GM12864 (cell line): ENCODE measurements at regions not wholly inside any gene's neighbourhood (a gene's known extent, or its start where the extent isn't known, plus 50 kb on each side); places are given as distances from the start of the nearest gene placed in this dataset.

Experiments used
- DNase-seq: peaks from one replicate; pipeline ENCODE4 v3.0.0-alpha.2; 2011; ENCODE audit warnings: low read depth
- H3K4me3 ChIP-seq: 2 replicates; pipeline ENCODE4 v1.5.1; 2011; ENCODE audit warnings: mild to moderate bottlenecking, low read depth, low read length, control low read depth
- CTCF ChIP-seq: IDR thresholded peaks from 2 replicates; pipeline ENCODE4 v1.5.1; 2011; ENCODE audit warnings: low read depth, mild to moderate bottlenecking, moderate library complexity, low read length, control low read depth, inconsistent platforms; ENCODE audit errors: missing control alignments

DNA sequence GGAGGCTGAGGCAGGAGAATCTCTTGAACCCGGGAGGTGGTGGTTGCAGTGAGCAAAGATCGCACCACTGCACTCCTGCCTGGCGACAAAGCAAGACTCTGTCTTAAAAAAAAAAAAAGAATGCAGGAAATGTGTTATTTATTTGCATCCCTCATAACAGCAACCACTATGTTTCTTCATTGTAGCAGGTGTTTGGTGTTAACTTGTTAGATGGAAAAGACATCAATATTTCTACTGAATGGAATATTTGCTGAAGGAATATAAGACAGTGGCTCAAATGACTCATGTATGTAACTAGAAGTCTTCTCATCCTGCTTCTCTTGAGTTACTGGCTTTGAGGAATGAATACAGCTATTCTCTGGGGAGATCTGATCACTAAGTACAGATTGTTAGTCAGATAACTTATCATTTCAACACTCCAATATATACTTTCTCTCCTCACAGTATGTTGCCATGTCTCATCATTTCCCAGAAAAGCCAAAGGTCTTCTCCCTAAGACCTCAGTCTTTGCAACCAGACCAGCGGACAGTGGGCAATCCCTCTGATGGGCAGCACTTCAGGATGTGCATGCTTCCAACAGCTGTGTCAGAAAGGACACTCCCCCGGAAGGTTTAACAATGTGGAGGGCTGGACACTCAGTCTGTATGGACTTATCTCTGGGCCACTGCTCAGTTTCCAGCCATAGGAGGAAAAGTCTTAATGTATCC lies 104.4 kb upstream of the STK17B start:
- H3K4me3 ChIP-seq = no peak overlapping the region
- no peak for TF ChIP-seq CTCF
- no peak for DNase-seq

DNA sequence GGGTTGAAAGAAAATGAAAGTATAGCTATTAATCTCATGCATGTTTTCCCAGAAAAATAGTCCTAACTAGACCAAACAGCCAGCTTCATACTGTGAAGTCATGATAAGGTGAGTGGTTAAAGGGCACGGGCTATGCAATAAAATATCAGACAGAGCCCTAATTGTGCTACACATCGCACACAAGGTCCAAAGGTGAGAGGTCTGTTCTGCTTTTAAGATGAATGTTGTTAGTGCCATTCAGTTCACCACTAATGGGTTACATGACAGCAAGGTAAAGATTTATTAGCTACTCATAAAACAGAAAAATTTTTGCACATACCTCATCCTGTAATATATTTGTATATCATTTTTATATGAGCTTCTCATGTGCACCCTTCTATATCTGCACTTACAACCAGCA lies 105.0 kb upstream of the STK17B start:
- no peak for DNase-seq
- no peak for TF ChIP-seq CTCF
- H3K4me3 ChIP-seq = no peak overlapping the region

DNA sequence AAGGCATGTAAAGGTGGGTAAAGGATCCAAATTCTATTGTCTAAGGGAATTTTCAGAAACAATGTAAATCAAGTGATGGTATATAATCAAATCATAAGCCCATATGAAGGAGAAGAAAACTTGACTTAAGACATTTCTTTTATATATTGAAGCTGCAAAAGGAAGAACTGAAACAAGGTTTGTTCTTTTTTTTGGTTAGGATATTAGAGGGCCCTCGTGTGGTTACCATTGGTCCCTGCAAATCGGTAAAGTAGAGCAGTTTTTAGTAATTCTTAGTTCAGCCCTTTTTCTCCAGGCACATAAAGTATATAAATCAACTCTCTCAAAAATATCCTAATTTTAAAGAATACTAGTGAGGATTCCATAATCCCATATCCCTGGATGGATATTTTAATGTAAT lies 105.6 kb upstream of the STK17B start:
- no peak for DNase-seq
- TF ChIP-seq CTCF = peak; percentile 60
- H3K4me3 ChIP-seq = no peak overlapping the region

GRCh38 chr2:196278491-196278911 lies 107.1 kb upstream of the STK17B start:
- no peak for DNase-seq
- H3K4me3 ChIP-seq = no peak overlapping the region
- no peak for TF ChIP-seq CTCF

DNA sequence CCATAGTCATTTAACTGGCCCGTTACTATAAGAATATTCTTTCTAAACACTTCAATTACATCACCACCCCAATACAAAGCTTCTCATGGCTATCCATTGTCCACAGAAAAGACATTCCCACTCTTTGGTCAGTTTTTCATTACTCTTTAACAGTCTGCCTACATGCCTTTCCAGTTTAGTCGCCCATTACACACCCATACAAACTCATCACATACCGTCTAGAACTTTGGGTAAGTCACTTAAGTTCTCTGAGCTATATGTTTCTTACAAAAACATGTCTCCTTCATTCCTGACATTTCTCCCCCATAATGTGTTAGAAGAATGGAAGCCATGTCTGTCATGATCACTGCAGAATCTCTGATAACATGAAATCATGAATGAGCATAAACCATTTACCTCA lies 108.2 kb upstream of the STK17B start:
- TF ChIP-seq CTCF = no peak
- H3K4me3 ChIP-seq = no peak overlapping the region
- DNase-seq = no peak

DNA sequence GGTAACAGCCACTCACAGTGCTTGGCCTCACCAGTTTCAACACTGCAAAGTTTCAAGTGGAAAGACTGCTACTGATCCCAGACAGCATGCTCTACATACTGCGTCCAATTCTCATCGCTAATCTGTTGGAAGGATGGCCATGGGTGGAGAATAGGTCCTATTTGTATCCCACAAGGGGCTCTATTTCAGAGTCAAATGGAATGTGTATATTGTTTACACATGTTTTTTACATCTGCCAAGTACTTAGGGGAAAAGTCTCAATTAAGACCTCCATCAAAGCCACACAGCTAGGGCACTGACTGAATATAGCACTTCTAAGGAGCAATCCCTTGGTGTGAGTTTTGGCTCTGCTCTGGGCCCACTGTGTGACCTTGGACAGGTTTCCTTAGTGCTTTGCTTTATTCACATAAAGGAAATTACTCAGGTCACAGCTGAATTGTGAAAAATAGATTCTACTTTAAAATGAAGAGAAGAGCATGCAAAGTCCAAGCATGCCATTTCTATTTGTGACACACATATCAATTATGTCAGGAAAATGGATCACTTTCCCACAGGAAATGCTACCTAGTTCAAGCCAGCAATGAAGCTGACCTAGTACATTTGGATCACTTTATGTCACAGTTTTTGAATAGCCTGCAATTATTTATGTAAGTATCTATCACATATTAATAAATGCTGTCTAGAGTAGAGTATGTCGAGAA lies 112.9 kb upstream of the STK17B start:
- TF ChIP-seq CTCF = no peak

More for the DNA sequence above, 112.9 kb upstream of the STK17B start:
- H3K4me3 ChIP-seq = no peak overlapping the region
- no peak for DNase-seq
